HepG2 (cell line): ENCODE measurements at regions not wholly inside any gene's neighbourhood (a gene's known extent, or its start where the extent isn't known, plus 50 kb on each side); places are given as distances from the start of the nearest gene placed in this dataset.

Experiments
- ATAC-seq: fragments of 200-7000 bp; cut with Tn5 transposase; 3 replicates; pipeline ENCODE4 v1.9.1; 2020; ENCODE audit warnings: mild to moderate bottlenecking, moderate library complexity
- BruUV-seq: library from RNA; stranded (reverse); fragments of 400-500 nt; replicated peaks from 2 replicates; lab custom pipeline; 2021; lab: Mats Ljungman, UMichigan
- CTCF ChIA-PET: fragments of 300-600 bp; formaldehyde crosslinking; extraction: SDS; loops from one replicate; lab custom pipeline; 2021; ENCODE audit warnings: low total read pairs, inconsistent platforms, low intra/inter-chr PET ratio; lab: Yijun Ruan, JAX
- POLR2A ChIA-PET: fragments of 350-600 bp; sonication (Branson Sonifier 250); formaldehyde crosslinking; loops from one replicate; lab custom pipeline; 2020; ENCODE audit warnings: antibody characterized with exemption, inconsistent platforms; lab: Yijun Ruan, JAX
- DNase-seq: peaks from one replicate; pipeline ENCODE4 v3.0.0-alpha.2; 2015; ENCODE audit warnings: low spot score
- FAIRE-seq: peaks from 3 replicates; lab custom pipeline; 2011; peaks lifted over from hg19 to GRCh38; lab: Jason Lieb, UNC
- H2AFZ ChIP-seq: one replicate; pipeline ENCODE4 v1.6.1; 2011; ENCODE audit warnings: low read length, inconsistent platforms
- H3K27ac ChIP-seq: fragments of 300-600 bp; 3 replicates; pipeline ENCODE4 v1.8.0; 2011; ENCODE audit warnings: mixed run types, mild to moderate bottlenecking, mixed read lengths, low read length, inconsistent platforms; ENCODE audit not compliant: insufficient read depth; ENCODE audit errors: extremely low read length
- H3K27me3 ChIP-seq, 2 experiments: fragments of 200-600 bp in 1 of 2; 2 replicates in 1 of 2; 3 replicates in 1 of 2; pipeline versions ENCODE4 v1.6.0 to v1.8.0; 2011; ENCODE audit warnings: low read length in 2 of 2, mild to moderate bottlenecking in 2 of 2, moderate library complexity in 2 of 2, inconsistent platforms in 1 of 2; ENCODE audit not compliant: insufficient read depth in 2 of 2, control insufficient read depth in 1 of 2
- H3K36me3 ChIP-seq, 2 experiments: fragments of 200-600 bp in 1 of 2; replicated peaks in 1 of 2; 2 replicates in 1 of 2; 3 replicates in 1 of 2; pipeline versions ENCODE4 v1.5.1 to v1.8.0; 2011; ENCODE audit warnings: low read length in 2 of 2, inconsistent platforms in 1 of 2; ENCODE audit not compliant: insufficient read depth in 2 of 2, control insufficient read depth in 1 of 2
- H3K4me1 ChIP-seq: 2 replicates; pipeline ENCODE4 v1.5.1; 2012; ENCODE audit warnings: low read length, inconsistent platforms; ENCODE audit not compliant: insufficient read depth
- H3K4me2 ChIP-seq: 2 replicates; pipeline ENCODE4 v1.6.0; 2011; ENCODE audit warnings: low read depth, low read length, inconsistent platforms
- H3K4me3 ChIP-seq, 3 experiments: fragments of 200-600 bp in 1 of 3; sonication (generic), shearing (Covaris generic) in 1 of 3; replicated peaks in 1 of 3; 2 replicates each; pipeline ENCODE4 v1.5.1; 2011 to 2016; ENCODE audit warnings: low read length in 3 of 3, inconsistent platforms in 2 of 3, low read depth in 2 of 3, mild to moderate bottlenecking in 2 of 3, control low read depth in 1 of 3, mixed read lengths in 1 of 3; ENCODE audit not compliant: insufficient read depth in 1 of 3
- H3K79me2 ChIP-seq: one replicate; pipeline ENCODE4 v1.6.1; 2011; ENCODE audit warnings: low read length, inconsistent platforms; ENCODE audit not compliant: insufficient read depth
- H3K9ac ChIP-seq: 2 replicates; pipeline ENCODE4 v1.6.0; 2011; ENCODE audit warnings: mild to moderate bottlenecking, low read depth, low read length, inconsistent platforms; ENCODE audit not compliant: insufficient read depth
- H3K9me3 ChIP-seq: 2 replicates; pipeline ENCODE4 v1.5.1; 2012; ENCODE audit warnings: mild to moderate bottlenecking, low read length
- H4K20me1 ChIP-seq: 2 replicates; pipeline ENCODE4 v1.6.0; 2011; ENCODE audit warnings: inconsistent platforms, mild to moderate bottlenecking, low read length, moderate library complexity; ENCODE audit not compliant: insufficient read depth
- JUNB ChIP-seq: sonication (generic); formaldehyde crosslinking; IDR thresholded peaks from 2 replicates; pipeline ENCODE4 v1.8.0; 2022; ENCODE audit warnings: missing genetic modification reagents, mild to moderate bottlenecking, borderline replicate concordance
- MED8 ChIP-seq: sonication (generic); formaldehyde crosslinking; IDR thresholded peaks from 2 replicates; pipeline ENCODE4 v1.8.1; 2023; ENCODE audit warnings: mild to moderate bottlenecking, missing genetic modification reagents; ENCODE audit not compliant: insufficient replicate concordance
- MNT ChIP-seq: fragments of 450-650 bp; IDR thresholded peaks from 2 replicates; pipeline ENCODE4 v1.6.1; 2016
- MZF1 ChIP-seq: sonication (generic); formaldehyde crosslinking; IDR thresholded peaks from 2 replicates; pipeline ENCODE4 v1.8.1; 2023; ENCODE audit warnings: mild to moderate bottlenecking, missing genetic modification reagents, borderline replicate concordance
- NFRKB ChIP-seq: fragments of 450-650 bp; IDR thresholded peaks from 2 replicates; pipeline ENCODE4 v1.6.1; 2017
- ZFP36L1 ChIP-seq: sonication (generic); formaldehyde crosslinking; IDR thresholded peaks from 2 replicates; pipeline ENCODE4 v1.8.0; 2022; ENCODE audit warnings: mild to moderate bottlenecking, missing genetic modification reagents, moderate library complexity
- ZNF232 ChIP-seq: sonication (generic); formaldehyde crosslinking; IDR thresholded peaks from 2 replicates; pipeline ENCODE4 v1.4.0; 2020; ENCODE audit warnings: missing genetic modification reagents, borderline replicate concordance
- ZNF569 ChIP-seq: sonication (generic); formaldehyde crosslinking; IDR thresholded peaks from 2 replicates; pipeline ENCODE4 v1.5.0; 2020; ENCODE audit warnings: mild to moderate bottlenecking, missing genetic modification reagents, moderate library complexity, borderline replicate concordance
- WGBS: methylation state at CpG from one replicate; pipeline ENCODE4 v1.1.6; 2017; ENCODE audit warnings: low lambda C conversion rate; 5-methylcytosine and 5-hydroxymethylcytosine counted together
- in situ Hi-C: cut with HindIII; loops from 2 replicates; pipeline ENCODE4 v1.10.0; 2017; ENCODE audit warnings: low pct_unique_long_range_greater_than_20kb; ENCODE audit not compliant: extremely low pct_ligation_motif_present
- intact Hi-C: fragments of 100-400 bp; cut with micrococcal nuclease; formaldehyde crosslinking; loops from one replicate; pipeline ENCODE4 v1.10.0; 2022; ENCODE audit not compliant: unreplicated experiment

- no peak for TF ChIP-seq MNT
Observed at GRCh38 chr6:5840734-5841390, 165.9 kb downstream of the NRN1 start (continued).

GRCh38 chr6:5838656-5839396 is 167.9 kb downstream of the NRN1 start:
- ATAC-seq (no peak), FAIRE-seq (no peak), DNase-seq (no peak)
- Histone ChIP-seq H3K9me3 (no peaks in the 10 kb centered on the region), H3K79me2 (no peaks in the 10 kb centered on the region), H3K4me3 (no peak overlapping the region), H3K4me1 (no peaks in the 10 kb centered on the region), H3K27me3 (peaks cover 4 to 26% of the 10 kb centered on the region in 2 experiments; a peak in 4 of 5 replicates), H3K4me2 (no peak overlapping the region), H3K9ac (no peak overlapping the region), H2AFZ (no peak overlapping the region), H4K20me1 (0 out of 2 replicates have a peak, but pooled peaks cover 4% of the 10 kb centered on the region), H3K36me3 (no peaks in the 10 kb centered on the region), H3K27ac (no peak overlapping the region)
- CTCF ChIA-PET = no interaction called here
- TF ChIP-seq ZNF569 (CRISPR knock-in tag) = no peak
- no peak for TF ChIP-seq ZFP36L1 (CRISPR knock-in tag)
- no peak for TF ChIP-seq MED8 (CRISPR knock-in tag)
- TF ChIP-seq JUNB (CRISPR knock-in tag) = 0 out of 2 replicates have a peak, but pooled peaks have one; percentile 16
- TF ChIP-seq MZF1 (CRISPR knock-in tag) = no peak
- TF ChIP-seq ZNF232 (CRISPR knock-in tag) = no peak
- TF ChIP-seq NFRKB = no peak
- in situ Hi-C loops = no loop called here
- BruUV-seq = no TSS peak
- WGBS = 18% methylated on average over 8 of the region's 8 CpGs
- intact Hi-C loops = no loop called here
- POLR2A ChIA-PET = no interaction called here
